ENCODE measurements at regions not wholly inside any gene's neighbourhood (a gene's known extent, or its start where the extent isn't known, plus 50 kb on each side); places are given as distances from the start of the nearest gene placed in this dataset.
A peak's percentile ranks its signal among the peaks of the same experiment; 100 is the strongest.
"Not testable (repeated sequence)": the region's sequence is repeated elsewhere in the genome, so short reads cannot be mapped to it uniquely, and the experiment has no call there.

DNA sequence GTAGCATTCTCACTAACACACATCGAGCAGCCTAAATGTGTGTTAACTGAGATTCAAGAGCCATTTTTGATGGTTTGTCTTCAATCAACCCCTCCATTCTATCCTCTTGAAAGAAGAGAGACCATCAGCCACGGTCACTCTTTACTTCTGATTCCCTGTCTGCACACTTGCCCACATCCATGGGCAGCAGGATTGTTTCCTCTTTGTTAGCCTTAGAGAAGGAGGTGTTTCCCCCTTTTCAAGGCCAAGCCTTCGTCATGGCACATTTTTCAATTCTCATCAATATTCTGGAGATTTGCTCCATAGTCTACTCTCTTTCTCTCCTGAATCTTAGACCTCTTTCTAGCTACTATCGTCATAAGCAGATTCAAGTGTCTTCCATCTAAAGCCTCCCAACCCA is 522.4 kb upstream of the NAALADL2 start:
- Histone ChIP-seq H3K4me3 (no peak overlapping the region), H3K27ac (peak overlapping the region in 2 of 21 experiments; percentile 2 to 21)

DNA sequence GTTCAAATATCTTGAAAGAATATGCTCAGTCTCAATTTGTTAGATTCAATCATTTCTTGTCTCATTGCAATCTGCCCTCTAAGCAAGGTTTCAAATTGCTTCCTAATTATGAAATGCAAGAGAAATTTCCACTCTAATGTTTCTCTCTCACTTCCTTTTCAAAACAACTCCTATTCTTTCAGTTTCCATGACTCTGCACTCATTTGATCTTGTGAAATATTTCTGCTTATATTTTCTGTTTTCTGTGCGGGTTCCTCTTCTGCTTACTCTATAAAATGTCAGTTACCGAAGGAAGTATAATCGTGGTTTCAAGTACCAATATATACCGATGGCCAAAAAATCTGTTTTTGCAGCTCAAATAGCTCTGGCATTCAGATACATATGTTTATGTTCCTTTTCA is 521.9 kb upstream of the NAALADL2 start:
- Histone ChIP-seq H3K27ac (peak overlapping the region in 2 of 21 experiments; percentile 2 to 21), H3K4me3 (no peak overlapping the region)

DNA sequence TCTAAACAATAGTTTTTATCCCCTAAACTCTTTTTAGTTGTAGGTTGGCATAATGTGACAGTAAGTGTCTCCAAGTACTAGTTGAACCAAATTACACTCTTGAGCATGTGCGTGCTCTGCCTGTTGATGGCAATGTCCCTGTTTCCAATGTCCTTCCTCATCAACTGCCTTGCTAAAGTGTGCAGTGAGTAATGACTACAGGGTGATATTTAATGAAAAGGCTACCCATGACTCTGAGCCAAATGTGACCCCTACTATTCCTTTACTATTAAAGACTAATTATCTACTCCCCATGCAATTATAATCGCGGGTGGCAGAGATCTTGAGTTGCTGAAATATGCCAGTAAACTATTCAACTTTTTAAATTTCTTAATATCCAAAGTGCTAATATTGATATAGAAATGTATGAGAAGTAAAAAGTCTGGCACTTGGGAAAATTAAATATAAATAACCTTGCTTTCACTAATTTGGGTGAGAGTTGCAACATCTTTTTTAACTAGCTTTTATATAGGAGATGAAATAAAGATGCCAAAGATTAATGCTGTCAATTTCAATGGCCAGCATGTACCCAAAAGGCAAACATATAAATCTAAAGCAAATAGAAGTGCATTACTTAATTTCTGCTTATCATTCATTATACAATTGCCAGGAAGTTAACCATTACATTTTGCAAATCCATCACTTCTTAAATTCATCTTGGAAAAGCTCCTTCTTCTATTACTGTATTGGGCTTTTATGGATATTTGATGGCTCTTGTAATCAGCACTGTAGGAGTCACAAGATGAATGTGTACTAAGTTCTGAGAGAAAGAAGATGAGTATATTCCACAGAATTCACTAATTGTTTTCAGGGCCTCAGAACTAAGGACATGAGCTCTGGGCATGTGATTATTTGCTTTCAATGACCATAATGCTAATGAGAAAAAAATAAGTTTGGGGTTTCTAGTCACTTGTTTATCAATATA is 518.2 kb upstream of the NAALADL2 start:
- H3K27ac ChIP-seq = no peak overlapping the region

DNA sequence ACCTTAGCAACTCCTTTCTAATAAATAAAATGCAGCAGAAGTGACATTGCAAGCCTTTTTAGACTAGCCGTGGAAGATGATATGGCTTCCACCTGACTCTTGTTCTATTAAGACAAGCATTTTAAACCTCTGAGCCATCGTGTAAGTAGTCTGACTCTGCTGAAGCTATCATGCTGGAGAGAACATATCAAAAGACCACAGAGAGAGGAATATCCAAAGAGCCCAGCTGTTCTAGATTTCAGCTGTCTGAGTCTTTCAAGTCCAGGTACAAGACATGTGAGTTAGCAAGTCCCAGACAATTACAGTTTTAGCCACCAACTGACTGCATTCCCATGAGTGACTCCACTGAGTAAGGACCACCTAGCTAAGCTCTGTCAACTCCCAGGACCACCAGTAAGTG is 517.0 kb upstream of the NAALADL2 start:
- H3K27ac ChIP-seq = peak overlapping the region in 1 of 21 experiments; percentile 30
- H3K4me3 ChIP-seq = no peak overlapping the region

More for the DNA sequence above, 518.2 kb upstream of the NAALADL2 start:
- H3K4me3 ChIP-seq = no peak overlapping the region

DNA sequence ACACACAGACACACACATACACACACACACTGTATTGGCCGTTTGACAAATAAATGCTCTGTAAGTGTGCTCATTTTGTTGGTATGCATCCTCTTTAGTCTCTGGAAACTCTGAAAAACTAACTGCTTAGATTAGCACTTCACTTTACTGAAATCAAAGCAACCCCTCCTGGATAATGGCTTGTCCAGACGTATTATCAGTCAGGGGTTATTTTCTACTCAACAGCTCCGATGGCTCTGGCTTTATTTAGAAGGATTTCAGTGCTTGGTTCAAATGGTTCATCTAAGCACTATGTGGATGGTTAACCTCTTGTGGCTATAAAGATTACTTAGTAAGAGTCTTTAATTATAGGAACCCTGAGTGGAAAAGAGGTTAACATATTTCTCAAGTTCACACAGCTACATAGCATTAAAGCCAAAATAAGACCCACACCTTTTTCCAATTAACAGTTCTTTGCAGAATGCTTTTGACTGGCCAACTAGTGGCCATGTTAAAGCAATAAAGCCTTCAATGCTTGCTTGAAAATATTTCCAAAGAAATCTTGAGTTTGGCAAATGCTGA is 516.1 kb upstream of the NAALADL2 start:
- no peak overlapping the region for H3K4me3 ChIP-seq
- H3K27ac ChIP-seq = peak overlapping the region in 1 of 21 experiments; percentile 30

DNA sequence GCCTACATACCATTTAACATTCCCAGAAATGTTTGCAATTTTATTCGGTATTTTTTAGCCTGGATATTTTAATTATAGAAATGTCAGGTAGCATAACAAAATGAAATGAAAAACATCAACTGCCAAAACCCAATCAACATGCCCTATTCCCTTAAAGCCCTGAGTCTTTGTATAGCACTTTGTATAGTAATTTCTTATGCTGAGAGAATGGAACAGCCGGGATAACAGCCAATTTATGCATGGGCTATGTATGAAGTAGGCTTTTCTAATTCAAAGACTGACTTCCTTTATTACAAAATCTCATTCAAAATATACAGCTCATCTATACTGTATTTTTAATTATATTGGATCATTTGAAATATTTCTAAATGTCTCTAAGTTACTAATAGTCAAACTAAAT is 513.0 kb upstream of the NAALADL2 start:
- no peak overlapping the region for H3K27ac ChIP-seq
- no peak overlapping the region for H3K4me3 ChIP-seq

DNA sequence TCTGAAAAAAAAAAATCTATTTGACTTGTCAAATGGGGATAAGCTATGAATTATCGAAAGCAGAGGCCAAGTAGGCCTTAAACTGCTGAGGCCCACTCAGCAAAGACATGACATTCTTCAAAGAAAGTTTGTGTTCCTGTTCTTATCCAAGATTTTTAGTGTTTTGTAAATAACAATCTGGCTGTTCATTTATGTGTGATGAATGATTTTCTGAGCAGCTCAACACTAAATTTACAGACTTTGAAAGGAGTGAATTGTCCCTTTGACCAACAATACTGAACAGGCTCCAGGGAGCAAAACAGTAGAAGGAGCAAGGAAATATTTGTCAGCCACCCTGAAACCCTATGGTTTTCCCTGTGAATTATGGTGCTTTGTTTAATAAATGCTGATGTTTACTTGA is 512.6 kb upstream of the NAALADL2 start:
- Histone ChIP-seq H3K4me3 (no peak overlapping the region), H3K27ac (no peak overlapping the region)

DNA sequence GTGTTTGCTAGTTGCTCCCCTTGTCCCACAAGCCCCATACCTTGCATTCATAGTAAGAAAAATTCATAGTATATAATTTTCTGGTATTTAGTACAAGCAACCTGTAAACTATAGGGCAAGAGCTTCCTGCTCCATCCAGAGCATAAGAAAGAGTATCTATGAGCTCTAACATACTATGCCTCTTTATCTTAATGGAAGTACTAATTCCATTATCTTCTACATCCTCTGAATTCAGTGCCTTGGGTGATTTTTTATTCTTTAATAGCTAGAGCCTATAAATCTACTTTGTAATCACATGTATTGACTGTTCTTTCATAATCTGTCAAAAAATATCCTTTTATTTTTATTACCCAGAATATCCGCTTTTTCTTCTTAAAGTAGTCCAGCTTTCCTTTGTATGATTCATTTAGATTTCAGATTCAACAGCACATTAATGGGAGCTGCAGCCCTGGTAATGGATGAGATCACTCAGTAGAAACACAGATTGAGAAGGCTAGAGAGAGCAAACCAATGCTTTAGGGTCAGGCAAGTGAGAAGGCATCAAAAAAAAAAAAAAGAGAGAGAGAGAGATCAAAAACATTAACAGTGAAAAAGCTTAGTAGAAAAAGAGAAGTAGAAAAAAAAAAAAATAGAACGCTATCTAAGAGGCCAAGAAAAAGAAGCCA is 511.5 kb upstream of the NAALADL2 start:
- Histone ChIP-seq H3K4me3 (no peak overlapping the region), H3K27ac (no peak overlapping the region)

DNA sequence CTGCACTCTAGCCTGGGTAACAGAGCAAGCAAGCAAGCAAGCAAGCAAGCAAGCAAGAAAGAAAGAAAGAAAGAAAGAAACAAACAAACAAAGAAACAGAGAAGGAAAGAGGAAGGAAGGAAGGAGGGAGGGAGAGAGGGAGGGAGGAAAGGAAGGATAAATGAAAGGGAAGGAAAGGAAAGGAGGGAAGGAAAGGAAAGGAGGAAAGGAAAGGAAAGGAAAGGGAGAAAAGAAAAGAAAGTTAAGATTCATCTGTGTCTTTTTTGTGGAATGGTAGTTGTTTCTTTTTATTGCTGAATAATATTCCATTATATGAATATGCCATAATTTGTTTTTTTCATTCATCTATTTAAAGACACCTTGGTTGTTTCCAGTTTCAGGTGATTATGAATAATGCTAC is 506.9 kb upstream of the NAALADL2 start:
- H3K27ac ChIP-seq = no peak overlapping the region
- no peak overlapping the region for H3K4me3 ChIP-seq

DNA sequence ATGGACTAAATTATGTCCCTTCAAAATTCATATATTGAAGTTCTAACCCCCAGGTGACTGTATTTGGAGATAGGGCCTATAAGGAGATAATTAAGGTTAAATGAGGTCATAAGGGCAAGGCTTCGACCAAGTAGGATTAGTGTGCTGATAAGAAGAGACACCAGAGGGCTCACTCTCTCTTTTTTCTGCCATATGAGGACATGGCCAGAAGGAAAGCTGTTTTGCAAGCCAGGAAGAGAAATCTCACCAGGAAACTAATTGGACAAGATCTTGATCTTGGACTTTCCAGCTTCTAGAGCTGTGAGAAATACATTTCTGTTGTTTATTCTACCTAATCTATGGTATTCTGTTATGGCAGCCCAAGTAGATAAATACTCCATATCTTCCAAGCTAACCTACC is 503.6 kb upstream of the NAALADL2 start:
- H3K4me3 ChIP-seq = no peak overlapping the region
- no peak overlapping the region for H3K27ac ChIP-seq

DNA sequence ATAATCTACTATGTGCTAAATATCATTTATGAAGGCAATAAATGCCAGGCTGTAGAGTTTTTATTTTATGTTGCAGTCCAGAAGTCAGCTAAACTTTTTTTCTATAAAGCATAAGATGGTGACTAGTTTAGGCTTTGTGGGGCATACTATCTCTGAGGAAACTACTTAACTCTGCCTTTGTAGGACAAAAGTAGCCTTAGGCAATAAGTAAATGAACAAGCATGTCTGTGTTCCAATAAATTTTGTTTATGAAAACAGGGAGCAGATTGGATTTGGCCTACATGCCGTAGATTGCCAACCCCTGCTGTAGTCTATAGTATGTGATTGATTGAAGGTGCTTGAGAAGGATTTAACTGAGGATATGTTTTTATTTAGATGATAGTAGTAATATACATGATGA is 502.5 kb upstream of the NAALADL2 start:
- no peak overlapping the region for H3K4me3 ChIP-seq
- H3K27ac ChIP-seq = no peak overlapping the region

DNA sequence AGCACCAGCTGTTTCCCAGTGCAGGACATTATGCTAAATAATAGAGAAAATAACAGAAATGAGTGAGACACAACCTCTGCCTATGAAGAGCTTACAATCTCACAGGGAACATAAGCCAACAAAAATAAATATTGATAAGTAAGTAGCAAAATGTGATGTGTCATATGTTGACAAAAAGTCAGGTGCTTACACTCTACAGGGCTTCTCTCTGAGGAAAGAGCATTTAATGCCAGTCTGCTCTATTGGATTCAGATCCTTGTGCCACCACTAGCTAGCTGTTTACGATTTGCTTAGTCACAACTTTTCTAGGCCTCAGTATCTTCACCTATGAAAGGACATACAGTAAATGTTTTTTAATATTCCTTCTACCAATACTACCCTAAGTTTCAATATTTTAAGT is 500.9 kb upstream of the NAALADL2 start:
- H3K27ac ChIP-seq = no peak overlapping the region
- H3K4me3 ChIP-seq = no peak overlapping the region

DNA sequence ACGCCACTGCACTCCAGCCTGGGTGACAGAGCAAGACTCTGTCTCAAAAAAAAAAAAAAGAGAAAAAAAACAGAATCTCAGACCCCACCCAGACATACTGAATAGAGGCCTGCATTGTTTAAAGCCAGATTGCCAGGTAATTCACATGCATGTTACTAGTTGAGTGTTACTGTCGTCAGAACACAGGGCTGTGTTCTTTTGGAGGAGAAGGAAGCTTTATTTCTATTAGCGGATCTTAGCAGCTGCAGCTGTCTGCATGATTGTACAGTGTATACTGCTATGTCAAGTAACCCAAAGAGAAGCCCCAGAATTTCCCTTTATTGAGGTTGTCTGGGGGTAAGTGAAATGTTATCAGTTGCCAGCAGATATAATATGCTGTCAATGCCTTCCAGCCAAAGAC is 496.6 kb upstream of the NAALADL2 start:
- no peak overlapping the region for H3K27ac ChIP-seq
- no peak overlapping the region for H3K4me3 ChIP-seq

DNA sequence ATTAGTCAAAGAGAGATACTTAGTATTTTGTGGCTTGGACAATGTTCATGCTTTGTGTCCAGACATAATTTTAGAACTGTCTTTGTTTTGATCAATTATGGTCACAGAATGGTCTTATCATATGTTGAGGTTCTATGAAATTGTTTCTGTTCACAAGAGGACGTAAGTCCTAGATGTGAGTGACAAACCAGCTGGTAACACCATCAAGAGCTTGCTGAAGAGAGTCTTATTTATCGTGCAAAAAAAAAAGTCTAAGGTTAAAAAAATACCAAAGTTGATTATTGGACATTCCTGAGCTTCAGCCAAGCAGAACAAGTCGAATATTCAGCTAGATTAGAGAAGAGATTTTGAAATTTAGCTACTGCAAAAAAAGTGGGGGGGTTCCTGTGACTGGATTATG is 495.9 kb upstream of the NAALADL2 start:
- no peak overlapping the region for H3K27ac ChIP-seq
- no peak overlapping the region for H3K4me3 ChIP-seq

DNA sequence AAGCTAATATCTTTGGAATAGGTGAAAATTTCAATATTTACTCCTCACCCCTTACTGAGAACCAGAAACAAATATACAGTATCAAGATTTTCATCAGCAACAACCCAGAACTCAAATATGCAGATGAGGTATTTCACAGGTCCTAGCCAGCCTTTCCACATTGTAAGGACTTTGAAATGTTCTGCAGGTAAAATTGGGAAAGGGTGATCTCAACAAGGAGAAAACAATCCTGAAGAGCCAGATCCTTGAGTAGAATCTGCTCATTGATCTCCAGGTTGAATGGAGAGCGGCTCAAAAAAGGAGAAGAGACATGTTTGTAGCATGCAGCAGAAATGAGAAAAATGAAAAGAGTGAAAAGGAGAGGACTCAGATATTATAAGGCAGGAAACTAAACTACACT is 493.3 kb upstream of the NAALADL2 start:
- Histone ChIP-seq H3K27ac (no peak overlapping the region), H3K4me3 (no peak overlapping the region)

DNA sequence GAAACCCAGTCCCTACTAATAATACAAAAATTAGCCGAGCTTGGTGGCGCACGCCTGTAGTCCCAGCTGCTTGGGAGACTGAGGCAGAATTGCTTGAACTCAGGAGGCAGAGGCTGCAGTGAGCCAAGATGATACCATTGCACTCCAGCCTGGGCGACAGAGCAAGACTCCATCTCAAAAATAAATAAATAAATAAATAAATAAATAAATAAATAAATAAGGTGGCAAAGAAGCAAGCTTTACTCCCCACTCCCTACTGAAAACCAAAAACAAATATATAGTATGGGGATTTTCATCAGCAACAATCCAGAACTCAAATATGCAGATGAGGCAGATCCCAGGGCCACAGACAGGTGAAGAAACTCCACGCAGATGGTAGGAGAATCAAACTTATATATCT is 492.2 kb upstream of the NAALADL2 start:
- not testable (repeated sequence) for H3K4me3 ChIP-seq, H3K27ac ChIP-seq

DNA sequence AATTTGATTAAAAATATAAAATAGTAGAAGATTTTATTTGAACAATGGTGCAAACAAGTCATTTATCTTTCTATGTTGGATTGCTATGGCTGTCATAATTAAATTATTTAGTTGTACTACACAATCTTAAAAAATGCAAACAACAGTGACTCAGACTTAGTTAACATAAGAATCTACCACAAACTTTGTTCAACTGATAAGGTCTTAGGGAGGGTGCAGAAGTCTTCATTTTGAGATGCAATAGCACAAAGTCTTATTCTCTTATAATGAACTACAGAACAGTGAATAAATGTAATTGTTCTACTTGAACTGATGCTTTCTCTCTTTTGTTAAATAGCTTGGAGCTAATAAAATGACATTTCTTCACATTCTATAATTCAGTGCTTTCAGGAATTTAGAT is 482.8 kb upstream of the NAALADL2 start:
- H3K4me3 ChIP-seq = no peak overlapping the region

DNA sequence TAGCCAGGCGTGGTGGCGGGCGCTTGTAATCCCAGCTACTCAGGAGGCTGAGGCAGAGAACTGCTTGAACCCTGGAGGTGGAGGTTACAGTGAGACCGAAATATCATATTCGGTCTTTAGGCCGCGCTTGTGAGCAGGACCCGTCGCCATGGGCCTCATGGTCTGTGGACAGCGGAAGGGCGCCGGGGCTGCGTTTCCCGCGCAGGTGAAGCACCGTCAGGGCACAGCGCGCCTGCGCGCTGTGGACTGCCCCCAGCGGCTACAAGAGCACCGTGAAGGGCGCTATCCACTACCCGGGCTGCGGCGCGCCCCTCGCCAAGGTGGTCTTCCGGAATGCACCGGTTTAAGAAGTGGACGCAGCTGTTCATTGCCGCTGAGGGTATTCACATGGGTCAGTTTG is 482.0 kb upstream of the NAALADL2 start:
- H3K27ac ChIP-seq = no peak overlapping the region
- H3K4me3 ChIP-seq = no peak overlapping the region

More for the DNA sequence above, 482.8 kb upstream of the NAALADL2 start:
- no peak overlapping the region for H3K27ac ChIP-seq

DNA sequence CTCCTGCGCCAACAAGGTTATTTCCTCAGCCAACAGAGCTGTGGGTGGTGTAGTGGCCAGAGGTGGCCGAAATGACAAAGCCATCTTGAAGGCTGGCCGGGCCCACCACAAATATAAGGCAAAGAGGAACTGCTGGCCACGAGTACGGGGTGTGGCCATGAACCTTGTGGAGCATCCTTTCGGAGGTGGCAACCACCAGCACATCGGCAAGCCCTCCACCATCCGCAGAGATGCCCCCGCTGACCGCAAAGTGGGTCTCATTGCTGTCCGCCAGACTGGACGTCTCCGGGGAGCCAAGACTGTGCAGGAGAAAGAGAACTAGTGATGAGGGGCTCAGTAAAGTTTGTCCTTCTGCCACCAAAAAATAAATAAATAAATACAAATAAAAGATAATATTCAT is 481.4 kb upstream of the NAALADL2 start:
- H3K4me3 ChIP-seq = no peak overlapping the region
- no peak overlapping the region for H3K27ac ChIP-seq

DNA sequence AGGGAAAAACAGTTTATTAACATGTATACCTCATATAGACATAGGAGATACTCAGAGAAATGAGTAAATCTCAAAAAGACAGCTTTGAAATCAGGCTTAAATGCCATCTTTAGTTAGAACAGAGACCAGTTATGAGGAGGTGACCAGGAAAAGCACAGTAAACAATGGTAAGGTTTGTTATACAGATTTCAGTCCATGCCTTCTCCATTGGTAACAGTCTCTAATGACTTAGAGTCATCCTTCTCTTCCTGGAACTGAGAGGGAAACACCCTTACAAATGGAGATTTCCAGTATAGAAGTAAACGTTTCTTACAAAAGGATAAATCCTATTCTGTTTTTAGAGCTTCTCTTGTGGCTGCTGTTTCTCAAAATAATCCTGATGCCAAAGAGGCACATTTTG is 476.3 kb upstream of the NAALADL2 start:
- Histone ChIP-seq H3K27ac (no peak overlapping the region), H3K4me3 (no peak overlapping the region)

DNA sequence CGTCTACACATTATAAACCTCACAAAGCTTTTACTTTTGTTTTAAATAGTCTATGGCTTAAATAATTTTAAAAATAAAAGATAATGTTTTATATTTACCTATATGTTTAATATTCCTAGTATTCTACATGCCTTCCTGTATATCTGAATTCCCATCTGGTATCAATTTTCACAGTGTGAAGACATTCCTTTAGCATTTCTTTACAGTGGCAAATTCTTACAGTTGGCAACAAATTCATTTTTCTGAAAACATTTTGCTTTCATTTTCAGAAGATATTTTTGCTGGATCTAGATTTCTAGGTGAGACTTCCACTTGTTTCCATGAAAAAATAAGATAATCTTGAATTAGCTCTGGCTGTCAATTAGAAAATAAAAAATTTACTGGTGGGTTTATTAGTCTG is 471.4 kb upstream of the NAALADL2 start:
- no peak overlapping the region for H3K27ac ChIP-seq

More for the DNA sequence above, 471.4 kb upstream of the NAALADL2 start:
- no peak overlapping the region for H3K4me3 ChIP-seq

Measured in skin epidermis (tissue), 12 donors.